Osteocyte (in vitro differentiated cells): ENCODE measurements at regions not wholly inside any gene's neighbourhood (a gene's known extent, or its start where the extent isn't known, plus 50 kb on each side); places are given as distances from the start of the nearest gene placed in this dataset.

Experiments used
- DNase-seq: peaks from one replicate; pipeline ENCODE4 v3.0.0; 2021; ENCODE audit warnings: mixed read lengths; ENCODE audit not compliant: unreplicated experiment; ENCODE audit errors: extremely low spot score
- H3K27ac Mint-ChIP-seq: one replicate; pipeline ENCODE4 v1.8.0; 2021; ENCODE audit warnings: mild to moderate bottlenecking, mixed read lengths; ENCODE audit not compliant: unreplicated experiment
- H3K27me3 Mint-ChIP-seq: one replicate; pipeline ENCODE4 v1.8.0; 2021; ENCODE audit warnings: mixed read lengths; ENCODE audit not compliant: unreplicated experiment
- H3K36me3 Mint-ChIP-seq: one replicate; pipeline ENCODE4 v1.8.0; 2021; ENCODE audit warnings: mixed read lengths; ENCODE audit not compliant: unreplicated experiment
- H3K4me1 Mint-ChIP-seq: one replicate; pipeline ENCODE4 v1.8.0; 2021; ENCODE audit warnings: mixed read lengths; ENCODE audit not compliant: unreplicated experiment
- H3K4me3 Mint-ChIP-seq: one replicate; pipeline ENCODE4 v1.8.0; 2021; ENCODE audit warnings: mild to moderate bottlenecking, moderate library complexity, mixed read lengths; ENCODE audit not compliant: unreplicated experiment
- H3K9me3 Mint-ChIP-seq: one replicate; pipeline ENCODE4 v1.8.0; 2021; ENCODE audit warnings: mixed read lengths; ENCODE audit not compliant: unreplicated experiment
- CTCF ChIP-seq: fragments of 200-600 bp; sonication (generic); IDR thresholded peaks from 2 replicates; pipeline ENCODE4 v1.5.0; 2021; ENCODE audit warnings: antibody characterized with exemption, mild to moderate bottlenecking, moderate library complexity

- Mint-ChIP-seq H3K27ac (no peak overlapping the region), H3K27me3 (no peaks in the 10 kb centered on the region), H3K36me3 (no peaks in the 10 kb centered on the region), H3K9me3 (peaks cover 11% of the 10 kb centered on the region), H3K4me3 (no peak overlapping the region), H3K4me1 (peaks cover 3% of the 10 kb centered on the region)
- TF ChIP-seq CTCF, result no peak
- DNase-seq, result no peak
These were observed 973.3 kb upstream of the MIR17HG start for GRCh38 chr13:90374168-90374567.

GRCh38 chr13:90375851-90376250, 971.6 kb upstream of the MIR17HG start:
- H3K27me3 Mint-ChIP-seq, result no peaks in the 10 kb centered on the region
- H3K27ac Mint-ChIP-seq, result no peak overlapping the region
- no peak for TF ChIP-seq CTCF
- H3K4me3 Mint-ChIP-seq, result no peak overlapping the region
- H3K36me3 Mint-ChIP-seq, result no peaks in the 10 kb centered on the region
- DNase-seq, result no peak
- peaks cover 8% of the 10 kb centered on the region for H3K4me1 Mint-ChIP-seq
- peaks cover 11% of the 10 kb centered on the region for H3K9me3 Mint-ChIP-seq

GRCh38 chr13:90382425-90382824, 965.1 kb upstream of the MIR17HG start:
- H3K27me3 Mint-ChIP-seq, result no peaks in the 10 kb centered on the region
- peaks cover 13% of the 10 kb centered on the region for H3K4me1 Mint-ChIP-seq
- H3K9me3 Mint-ChIP-seq, result peaks cover 5% of the 10 kb centered on the region
- no peak overlapping the region for H3K27ac Mint-ChIP-seq
- no peak overlapping the region for H3K4me3 Mint-ChIP-seq
- no peak for DNase-seq
- TF ChIP-seq CTCF, result no peak
- no peaks in the 10 kb centered on the region for H3K36me3 Mint-ChIP-seq

GRCh38 chr13:90385781-90386489, 961.6 kb upstream of the MIR17HG start:
- H3K4me1 Mint-ChIP-seq, result peaks cover 8% of the 10 kb centered on the region
- H3K27ac Mint-ChIP-seq, result no peak overlapping the region

More at GRCh38 chr13:90385781-90386489, 961.6 kb upstream of the MIR17HG start:
- DNase-seq, result no peak
- Mint-ChIP-seq H3K9me3 (peaks cover 8% of the 10 kb centered on the region), H3K4me3 (no peak overlapping the region), H3K27me3 (no peaks in the 10 kb centered on the region), H3K36me3 (no peaks in the 10 kb centered on the region)
- no peak for TF ChIP-seq CTCF
